AG09309 (cell line): ENCODE measurements at regions not wholly inside any gene's neighbourhood (a gene's known extent, or its start where the extent isn't known, plus 50 kb on each side); places are given as distances from the start of the nearest gene placed in this dataset.

Experiments
- DNase-seq: peaks from one replicate; pipeline ENCODE4 v3.0.0-alpha.2; 2010; ENCODE audit warnings: low read depth
- H3K4me3 ChIP-seq: 2 replicates; pipeline ENCODE4 v1.5.1; 2011; ENCODE audit warnings: mild to moderate bottlenecking, low read depth, low read length, moderate library complexity; ENCODE audit not compliant: control insufficient read depth
- CTCF ChIP-seq: IDR thresholded peaks from 2 replicates; pipeline ENCODE4 v1.5.1; 2011; ENCODE audit warnings: mild to moderate bottlenecking, low read depth, low read length, inconsistent platforms; ENCODE audit not compliant: insufficient read depth, control insufficient read depth; ENCODE audit errors: missing control alignments

GRCh38 chr6:10019851-10020250 lies 395.0 kb downstream of the TFAP2A start:
- DNase-seq: no peak
- no peak overlapping the region for H3K4me3 ChIP-seq
- no peak for TF ChIP-seq CTCF

- H3K4me3 ChIP-seq: no peak overlapping the region
- TF ChIP-seq CTCF: no peak
- no peak for DNase-seq
Observed at GRCh38 chr6:10014557-10014956, 400.3 kb downstream of the TFAP2A start.

- H3K4me3 ChIP-seq: no peak overlapping the region
- no peak for DNase-seq
- TF ChIP-seq CTCF: no peak
Observed at GRCh38 chr6:10000551-10000950, 414.3 kb downstream of the TFAP2A start.

- TF ChIP-seq CTCF: no peak
- DNase-seq: no peak
- no peak overlapping the region for H3K4me3 ChIP-seq
Observed at GRCh38 chr6:9999796-10000195, 415.1 kb downstream of the TFAP2A start.

- H3K4me3 ChIP-seq: no peak overlapping the region
- no peak for TF ChIP-seq CTCF
- DNase-seq: no peak
Observed at GRCh38 chr6:9986273-9986672, 428.6 kb downstream of the TFAP2A start.

- no peak for DNase-seq
- no peak for TF ChIP-seq CTCF
Observed at GRCh38 chr6:9985481-9985880, 429.4 kb downstream of the TFAP2A start.

GRCh38 chr6:9984607-9985006 lies 430.3 kb downstream of the TFAP2A start:
- H3K4me3 ChIP-seq: no peak overlapping the region
- TF ChIP-seq CTCF: no peak
- DNase-seq: no peak

More at GRCh38 chr6:9985481-9985880, 429.4 kb downstream of the TFAP2A start:
- no peak overlapping the region for H3K4me3 ChIP-seq
